GM21390 (cell line): ENCODE measurements at regions not wholly inside any gene's neighbourhood (a gene's known extent, or its start where the extent isn't known, plus 50 kb on each side); places are given as distances from the start of the nearest gene placed in this dataset.

ENCODE experiments used
- ATAC-seq: cut with Tn5 transposase; IDR thresholded peaks from one replicate; pipeline ENCODE4 v1.9.1; 2021; ENCODE audit not compliant: unreplicated experiment

GRCh38 chr1:4944911-4945310 lies 290.5 kb downstream of the AJAP1 start:
- ATAC-seq, result no peak

GRCh38 chr1:4944072-4944471 lies 289.7 kb downstream of the AJAP1 start:
- ATAC-seq, result no peak

- ATAC-seq, result no peak
Measured at GRCh38 chr1:4939266-4939665, 284.9 kb downstream of the AJAP1 start.

GRCh38 chr1:4937876-4938534 lies 283.6 kb downstream of the AJAP1 start:
- no peak for ATAC-seq

GRCh38 chr1:4935807-4936206 lies 281.4 kb downstream of the AJAP1 start:
- no peak for ATAC-seq

GRCh38 chr1:4933232-4933631 lies 278.8 kb downstream of the AJAP1 start:
- no peak for ATAC-seq

- ATAC-seq, result no peak
Measured at GRCh38 chr1:4932311-4933030, 278.1 kb downstream of the AJAP1 start.

GRCh38 chr1:4931486-4931885 lies 277.1 kb downstream of the AJAP1 start:
- no peak for ATAC-seq

GRCh38 chr1:4928186-4928585 lies 273.8 kb downstream of the AJAP1 start:
- no peak for ATAC-seq

GRCh38 chr1:4924356-4924755 lies 269.9 kb downstream of the AJAP1 start:
- no peak for ATAC-seq

GRCh38 chr1:4916610-4917009 lies 262.2 kb downstream of the AJAP1 start:
- ATAC-seq, result no peak

GRCh38 chr1:4915154-4915553 lies 260.7 kb downstream of the AJAP1 start:
- ATAC-seq, result no peak

GRCh38 chr1:4908486-4908885 lies 254.1 kb downstream of the AJAP1 start:
- ATAC-seq, result no peak

GRCh38 chr1:4894566-4894965 lies 240.2 kb downstream of the AJAP1 start:
- ATAC-seq, result no peak

- ATAC-seq, result no peak
Measured at GRCh38 chr1:4880626-4881025, 226.2 kb downstream of the AJAP1 start.

GRCh38 chr1:4877426-4877825 lies 223.0 kb downstream of the AJAP1 start:
- no peak for ATAC-seq

- no peak for ATAC-seq
Measured at GRCh38 chr1:4871373-4871772, 217.0 kb downstream of the AJAP1 start.

- no peak for ATAC-seq
Measured at GRCh38 chr1:4868521-4868920, 214.1 kb downstream of the AJAP1 start.

- ATAC-seq, result no peak
Measured at GRCh38 chr1:4856396-4856795, 202.0 kb downstream of the AJAP1 start.

GRCh38 chr1:4854367-4854766 lies 200.0 kb downstream of the AJAP1 start:
- ATAC-seq, result no peak

GRCh38 chr1:4853904-4854303 lies 199.5 kb downstream of the AJAP1 start:
- ATAC-seq, result no peak

GRCh38 chr1:4851385-4852065 lies 197.1 kb downstream of the AJAP1 start:
- ATAC-seq, result no peak
